ENCODE measurements at regions not wholly inside any gene's neighbourhood (a gene's known extent, or its start where the extent isn't known, plus 50 kb on each side); places are given as distances from the start of the nearest gene placed in this dataset.
"Not testable (repeated sequence)": the region's sequence is repeated elsewhere in the genome, so short reads cannot be mapped to it uniquely, and the experiment has no call there.

DNA sequence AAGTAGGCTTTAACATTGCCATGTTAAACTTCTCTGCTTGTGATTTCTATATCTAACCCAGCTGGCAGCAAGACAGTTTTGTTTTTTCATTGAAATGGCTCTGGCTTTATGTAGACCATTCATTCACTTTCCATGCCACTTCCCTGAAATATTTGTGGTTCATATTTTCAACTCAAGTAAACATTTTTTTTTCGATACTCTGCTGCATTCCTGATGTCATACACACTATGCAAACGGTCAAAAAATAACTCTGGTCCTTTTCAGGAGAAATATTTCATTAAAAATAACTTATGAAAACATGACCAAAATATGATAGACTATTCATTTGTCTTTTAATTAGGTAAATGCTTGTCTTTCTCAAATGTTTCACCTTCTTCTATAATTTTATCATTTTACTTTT, 116.3 kb downstream of the USP22 start:
- no peak overlapping the region for H3K4me3 ChIP-seq (ENCODE audit: low read depth, low read length)
- no peaks in the 10 kb centered on the region for H3K27me3 ChIP-seq (ENCODE audit: control insufficient read depth, insufficient read depth, low read length)
- no peaks in the 10 kb centered on the region for H3K36me3 ChIP-seq (ENCODE audit: control insufficient read depth, insufficient read depth, low read length)

DNA sequence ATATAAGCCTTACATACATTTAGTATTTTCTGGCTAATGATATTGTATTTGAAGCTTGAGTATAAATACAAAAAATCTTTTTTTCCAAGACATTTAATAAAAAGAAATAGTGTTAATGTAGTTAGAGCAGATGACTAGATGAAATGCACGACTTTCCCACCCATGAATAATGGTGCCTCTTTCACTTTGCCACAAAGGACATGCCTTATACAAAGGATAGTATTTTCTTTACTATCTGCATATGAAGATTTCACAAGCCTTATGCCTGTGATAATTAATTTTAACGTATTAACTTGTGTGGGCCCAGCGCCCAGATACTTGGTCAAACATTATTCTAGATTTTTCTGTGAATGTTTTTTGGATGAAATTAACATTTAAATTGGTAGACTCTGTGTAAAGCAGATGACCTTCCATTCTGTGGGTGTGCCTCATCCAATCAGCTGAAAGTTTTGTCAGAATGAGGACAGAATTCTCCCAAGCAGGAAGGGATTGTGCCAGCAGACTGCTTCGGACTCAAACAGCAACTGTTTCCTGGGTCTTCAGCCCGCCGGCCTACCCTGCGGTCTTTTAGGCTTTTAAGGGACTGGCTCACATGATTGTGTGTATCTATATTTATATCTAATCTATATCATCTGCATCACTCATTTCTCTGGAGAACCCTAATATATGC, 115.4 kb downstream of the USP22 start:
- Histone ChIP-seq H3K9ac (ENCODE audit: low read depth, low read length) (no peak overlapping the region), H3K27me3 (ENCODE audit: control insufficient read depth, insufficient read depth, low read length) (no peaks in the 10 kb centered on the region), H3K4me3 (ENCODE audit: low read depth, low read length) (no peak overlapping the region), H3K4me1 (ENCODE audit: control insufficient read depth, insufficient read depth, low read length) (no peaks in the 10 kb centered on the region), H3K36me3 (ENCODE audit: control insufficient read depth, insufficient read depth, low read length) (no peaks in the 10 kb centered on the region), H3K9me3 (ENCODE audit: control insufficient read depth, insufficient read depth, low read length) (no peaks in the 10 kb centered on the region)

More for the DNA sequence above, 116.3 kb downstream of the USP22 start:
- H3K9ac ChIP-seq (ENCODE audit: low read depth, low read length), result no peak overlapping the region
- H3K4me1 ChIP-seq (ENCODE audit: control insufficient read depth, insufficient read depth, low read length), result no peaks in the 10 kb centered on the region
- no peaks in the 10 kb centered on the region for H3K9me3 ChIP-seq (ENCODE audit: control insufficient read depth, insufficient read depth, low read length)

- Histone ChIP-seq H3K9ac (ENCODE audit: low read depth, low read length) (no peak overlapping the region), H3K27me3 (ENCODE audit: control insufficient read depth, insufficient read depth, low read length) (no peaks in the 10 kb centered on the region), H3K4me1 (ENCODE audit: control insufficient read depth, insufficient read depth, low read length) (no peaks in the 10 kb centered on the region), H3K4me3 (ENCODE audit: low read depth, low read length) (no peak overlapping the region), H3K9me3 (ENCODE audit: control insufficient read depth, insufficient read depth, low read length) (no peaks in the 10 kb centered on the region), H3K36me3 (ENCODE audit: control insufficient read depth, insufficient read depth, low read length) (no peaks in the 10 kb centered on the region)
These were observed 113.5 kb downstream of the USP22 start for GRCh38 chr17:20929334-20929733.

DNA sequence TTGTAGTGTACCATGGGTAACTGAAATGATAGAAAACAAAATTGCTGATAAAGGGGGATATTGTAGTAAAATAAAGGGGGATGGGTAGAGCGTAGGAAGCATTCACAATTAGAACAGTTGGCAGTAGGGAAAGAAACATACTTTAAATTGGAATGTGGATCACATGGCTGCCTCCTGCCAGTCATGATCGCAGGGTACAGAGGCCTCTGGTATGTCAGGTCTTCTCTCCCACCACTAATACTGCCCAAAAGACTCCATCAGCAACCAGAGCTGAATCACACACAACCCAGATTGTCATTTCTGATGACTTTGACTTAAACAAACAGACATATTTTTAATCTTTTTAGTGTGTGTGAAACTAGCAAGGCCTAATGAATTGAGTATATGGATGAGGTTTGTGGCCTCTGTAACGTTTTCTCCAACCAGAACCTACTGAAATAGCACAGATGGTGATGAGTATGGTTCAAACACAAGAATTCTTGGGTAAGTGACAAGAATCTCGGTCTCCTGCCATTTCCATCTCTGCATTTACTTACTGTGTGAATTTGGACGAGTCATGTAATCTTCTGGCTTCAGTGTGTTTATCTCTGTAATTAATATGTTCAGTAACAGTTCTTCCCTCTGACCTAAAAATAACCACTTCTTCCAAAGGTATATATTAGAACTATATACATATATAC, 112.6 kb downstream of the USP22 start:
- no peak overlapping the region for H3K9ac ChIP-seq (ENCODE audit: low read depth, low read length)
- no peaks in the 10 kb centered on the region for H3K36me3 ChIP-seq (ENCODE audit: control insufficient read depth, insufficient read depth, low read length)
- no peaks in the 10 kb centered on the region for H3K27me3 ChIP-seq (ENCODE audit: control insufficient read depth, insufficient read depth, low read length)
- H3K9me3 ChIP-seq (ENCODE audit: control insufficient read depth, insufficient read depth, low read length), result no peaks in the 10 kb centered on the region
- no peaks in the 10 kb centered on the region for H3K4me1 ChIP-seq (ENCODE audit: control insufficient read depth, insufficient read depth, low read length)
- no peak overlapping the region for H3K4me3 ChIP-seq (ENCODE audit: low read depth, low read length)

- not testable (repeated sequence) for H3K9ac ChIP-seq (ENCODE audit: low read depth, low read length); H3K4me1 ChIP-seq (ENCODE audit: control insufficient read depth, insufficient read depth, low read length); H3K4me3 ChIP-seq (ENCODE audit: low read depth, low read length); H3K9me3 ChIP-seq (ENCODE audit: control insufficient read depth, insufficient read depth, low read length); H3K36me3 ChIP-seq (ENCODE audit: control insufficient read depth, insufficient read depth, low read length); H3K27me3 ChIP-seq (ENCODE audit: control insufficient read depth, insufficient read depth, low read length)
These were observed 109.8 kb downstream of the USP22 start for GRCh38 chr17:20933040-20933439.

- Histone ChIP-seq H3K36me3 (ENCODE audit: control insufficient read depth, insufficient read depth, low read length) (no peaks in the 10 kb centered on the region), H3K9me3 (ENCODE audit: control insufficient read depth, insufficient read depth, low read length) (no peaks in the 10 kb centered on the region), H3K27me3 (ENCODE audit: control insufficient read depth, insufficient read depth, low read length) (no peaks in the 10 kb centered on the region), H3K4me1 (ENCODE audit: control insufficient read depth, insufficient read depth, low read length) (no peaks in the 10 kb centered on the region), H3K9ac (ENCODE audit: low read depth, low read length) (no peak overlapping the region), H3K4me3 (ENCODE audit: low read depth, low read length) (no peak overlapping the region)
These were observed 108.5 kb downstream of the USP22 start for GRCh38 chr17:20934288-20934687.

- Histone ChIP-seq H3K4me1 (ENCODE audit: control insufficient read depth, insufficient read depth, low read length) (no peaks in the 10 kb centered on the region), H3K27me3 (ENCODE audit: control insufficient read depth, insufficient read depth, low read length) (no peaks in the 10 kb centered on the region), H3K9me3 (ENCODE audit: control insufficient read depth, insufficient read depth, low read length) (no peaks in the 10 kb centered on the region), H3K36me3 (ENCODE audit: control insufficient read depth, insufficient read depth, low read length) (no peaks in the 10 kb centered on the region), H3K9ac (ENCODE audit: low read depth, low read length) (no peak overlapping the region), H3K4me3 (ENCODE audit: low read depth, low read length) (no peak overlapping the region)
These were observed 107.1 kb downstream of the USP22 start for GRCh38 chr17:20935740-20936139.

GRCh38 chr17:20938244-20938643, 104.6 kb downstream of the USP22 start:
- Histone ChIP-seq H3K4me1 (ENCODE audit: control insufficient read depth, insufficient read depth, low read length) (no peaks in the 10 kb centered on the region), H3K4me3 (ENCODE audit: low read depth, low read length) (no peak overlapping the region), H3K9me3 (ENCODE audit: control insufficient read depth, insufficient read depth, low read length) (no peaks in the 10 kb centered on the region), H3K9ac (ENCODE audit: low read depth, low read length) (no peak overlapping the region), H3K27me3 (ENCODE audit: control insufficient read depth, insufficient read depth, low read length) (no peaks in the 10 kb centered on the region), H3K36me3 (ENCODE audit: control insufficient read depth, insufficient read depth, low read length) (no peaks in the 10 kb centered on the region)

- no peaks in the 10 kb centered on the region for H3K9me3 ChIP-seq (ENCODE audit: control insufficient read depth, insufficient read depth, low read length)
- H3K9ac ChIP-seq (ENCODE audit: low read depth, low read length), result no peak overlapping the region
- H3K27me3 ChIP-seq (ENCODE audit: control insufficient read depth, insufficient read depth, low read length), result no peaks in the 10 kb centered on the region
- no peak overlapping the region for H3K4me3 ChIP-seq (ENCODE audit: low read depth, low read length)
- peaks cover 3% of the 10 kb centered on the region for H3K4me1 ChIP-seq (ENCODE audit: control insufficient read depth, insufficient read depth, low read length)
- H3K36me3 ChIP-seq (ENCODE audit: control insufficient read depth, insufficient read depth, low read length), result no peaks in the 10 kb centered on the region
These were observed 103.7 kb downstream of the USP22 start for GRCh38 chr17:20938988-20939615.

- Histone ChIP-seq H3K27me3 (ENCODE audit: control insufficient read depth, insufficient read depth, low read length) (no peaks in the 10 kb centered on the region), H3K4me1 (ENCODE audit: control insufficient read depth, insufficient read depth, low read length) (peaks cover 8% of the 10 kb centered on the region), H3K36me3 (ENCODE audit: control insufficient read depth, insufficient read depth, low read length) (no peaks in the 10 kb centered on the region), H3K9me3 (ENCODE audit: control insufficient read depth, insufficient read depth, low read length) (no peaks in the 10 kb centered on the region), H3K4me3 (ENCODE audit: low read depth, low read length) (no peak overlapping the region), H3K9ac (ENCODE audit: low read depth, low read length) (no peak overlapping the region)
These were observed 100.9 kb downstream of the USP22 start for GRCh38 chr17:20941872-20942271.

DNA sequence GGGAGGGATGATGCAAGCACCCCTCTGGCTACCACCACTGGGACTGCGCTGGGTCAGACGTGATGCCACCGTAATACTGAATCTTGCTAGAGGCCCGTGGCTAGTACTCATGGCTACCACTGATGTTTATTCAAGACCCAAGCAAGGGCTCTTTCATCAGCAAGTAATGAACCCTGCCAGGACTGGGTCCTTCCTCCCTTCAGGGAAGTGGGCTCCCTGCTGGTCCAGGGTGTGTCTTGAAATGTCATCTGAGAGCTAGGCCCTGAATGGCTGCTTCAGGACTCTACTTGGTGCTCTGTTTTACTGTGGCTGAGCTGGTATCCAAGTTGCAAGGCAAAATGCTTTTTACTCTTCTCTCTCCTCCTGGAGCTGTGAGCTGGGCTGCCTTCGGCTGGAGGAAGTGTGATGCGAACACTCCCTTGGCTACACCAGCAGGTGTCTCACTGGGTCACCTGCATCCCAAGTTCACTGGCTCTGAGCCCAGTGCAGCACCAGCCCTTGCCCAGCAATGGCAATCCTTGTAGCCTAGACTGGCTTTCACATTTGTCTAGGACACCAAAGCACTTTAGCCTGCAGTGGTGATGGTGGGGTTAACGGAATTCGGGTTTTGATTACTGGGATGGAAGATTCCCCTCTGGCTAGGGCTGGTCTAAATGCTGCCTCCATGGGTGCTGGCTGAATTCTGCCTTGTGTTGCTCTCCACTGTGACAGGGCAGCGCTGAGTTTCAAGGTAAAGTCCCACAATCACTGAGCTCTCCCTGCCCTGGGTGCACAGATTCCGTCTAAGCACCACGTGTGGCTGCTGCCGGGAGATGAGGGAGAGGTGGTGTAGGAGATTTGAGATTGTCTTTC, 98.6 kb downstream of the USP22 start:
- H3K36me3 ChIP-seq (ENCODE audit: control insufficient read depth, insufficient read depth, low read length), result no peaks in the 10 kb centered on the region
- no peaks in the 10 kb centered on the region for H3K27me3 ChIP-seq (ENCODE audit: control insufficient read depth, insufficient read depth, low read length)
- H3K9ac ChIP-seq (ENCODE audit: low read depth, low read length), result no peak overlapping the region
- peaks cover 8% of the 10 kb centered on the region for H3K4me1 ChIP-seq (ENCODE audit: control insufficient read depth, insufficient read depth, low read length)
- no peaks in the 10 kb centered on the region for H3K9me3 ChIP-seq (ENCODE audit: control insufficient read depth, insufficient read depth, low read length)
- no peak overlapping the region for H3K4me3 ChIP-seq (ENCODE audit: low read depth, low read length)

Measured in iPS-15b (cell line).